GM12878 (cell line): ENCODE measurements at regions not wholly inside any gene's neighbourhood (a gene's known extent, or its start where the extent isn't known, plus 50 kb on each side); places are given as distances from the start of the nearest gene placed in this dataset.

Experiments
- ATAC-seq: fragments of 200-7000 bp; cut with Tn5 transposase; 3 replicates; pipeline ENCODE4 v1.9.1; 2020; ENCODE audit warnings: mild to moderate bottlenecking, moderate library complexity
- BruUV-seq: library from RNA; stranded (reverse); fragments of 400-500 nt; replicated peaks from 2 replicates; lab custom pipeline; 2021; lab: Mats Ljungman, UMichigan
- CTCF ChIA-PET: fragments of 300-600 bp; sonication (Branson Sonifier 250); formaldehyde crosslinking; extraction: SDS; loops from one replicate; lab custom pipeline; 2021; ENCODE audit warnings: inconsistent platforms; lab: Yijun Ruan, JAX
- POLR2A ChIA-PET: fragments of 350-600 bp; formaldehyde crosslinking; extraction: SDS; loops from one replicate; lab custom pipeline; 2021; ENCODE audit warnings: inconsistent platforms; lab: Charles Lee
- RAD21 ChIA-PET: fragments of 300-600 bp; sonication (Branson Sonifier 250); formaldehyde crosslinking; loops from one replicate; lab custom pipeline; 2023; ENCODE audit warnings: antibody characterized with exemption; ENCODE audit not compliant: unreplicated experiment; lab: Charles Lee
- SMC1A ChIA-PET: fragments of 300-600 bp; sonication (Branson Sonifier 250); formaldehyde crosslinking; loops from one replicate; lab custom pipeline; 2023; ENCODE audit not compliant: unreplicated experiment, uncharacterized antibody; lab: Charles Lee
- DNase-seq: peaks from one replicate; pipeline ENCODE4 v3.0.0-alpha.2; 2011; ENCODE audit warnings: low read depth, low spot score
- FAIRE-seq: peaks from 3 replicates; lab custom pipeline; 2011; peaks lifted over from hg19 to GRCh38; lab: Jason Lieb, UNC
- H2AFZ ChIP-seq: 2 replicates; pipeline ENCODE4 v1.6.0; 2011; ENCODE audit warnings: low read depth, low read length, control low read depth; ENCODE audit not compliant: control insufficient read depth
- H3K27ac ChIP-seq: 2 replicates; pipeline ENCODE4 v1.5.1; 2011; ENCODE audit warnings: control low read depth; ENCODE audit not compliant: control insufficient read depth, insufficient read depth
- H3K27me3 ChIP-seq, 2 experiments: replicated peaks in 1 of 2; 2 replicates each; pipeline versions ENCODE4 v1.6.0 to v1.6.1; 2011; ENCODE audit warnings: low read length in 1 of 2; ENCODE audit not compliant: control insufficient read depth in 2 of 2, insufficient read depth in 2 of 2
- H3K36me3 ChIP-seq, 2 experiments: 2 replicates each; pipeline ENCODE4 v1.5.1; 2011; ENCODE audit warnings: low read length in 1 of 2; ENCODE audit not compliant: control insufficient read depth in 2 of 2, insufficient read depth in 2 of 2
- H3K4me1 ChIP-seq: 2 replicates; pipeline ENCODE4 v1.6.1; 2011; ENCODE audit warnings: mild to moderate bottlenecking, low read length, moderate library complexity, mixed read lengths; ENCODE audit not compliant: control insufficient read depth, insufficient read depth
- H3K4me2 ChIP-seq: 2 replicates; pipeline ENCODE4 v1.6.0; 2011; ENCODE audit warnings: control low read depth; ENCODE audit not compliant: control insufficient read depth, insufficient read depth
- H3K4me3 ChIP-seq: fragments of 200-600 bp; sonication (generic); 2 replicates; pipeline ENCODE4 v1.5.1; 2016
- H3K79me2 ChIP-seq: 2 replicates; pipeline ENCODE4 v1.6.0; 2011; ENCODE audit warnings: low read length; ENCODE audit not compliant: control insufficient read depth, insufficient read depth
- H3K9ac ChIP-seq: 2 replicates; pipeline ENCODE4 v1.8.0; 2011; ENCODE audit warnings: low read length, control low read depth, mixed read lengths; ENCODE audit not compliant: control insufficient read depth, insufficient read depth
- H3K9me3 ChIP-seq: replicated peaks from 3 replicates; pipeline ENCODE4 v1.5.1; 2011; ENCODE audit warnings: mild to moderate bottlenecking, low read length; ENCODE audit not compliant: control insufficient read depth, insufficient read depth
- H4K20me1 ChIP-seq: 2 replicates; pipeline ENCODE4 v1.6.0; 2011; ENCODE audit not compliant: control insufficient read depth, insufficient read depth
- BMI1 ChIP-seq: fragments of 450-650 bp; IDR thresholded peaks from 2 replicates; pipeline ENCODE4 v1.6.1; 2016; ENCODE audit warnings: mild to moderate bottlenecking, moderate library complexity, borderline replicate concordance
- BRCA1 ChIP-seq: IDR thresholded peaks from 2 replicates; pipeline ENCODE4 v1.6.1; 2011; ENCODE audit warnings: low read depth, low read length, improper control_type of control experiment
- CREM ChIP-seq: IDR thresholded peaks from 2 replicates; pipeline ENCODE4 v1.6.1; 2014; ENCODE audit warnings: antibody characterized with exemption, low read depth
- E2F4 ChIP-seq: IDR thresholded peaks from 2 replicates; pipeline ENCODE4 v1.6.1; 2012; ENCODE audit warnings: low read depth, low read length, improper control_type of control experiment
- NFYA ChIP-seq: IDR thresholded peaks from 2 replicates; pipeline ENCODE4 v1.6.1; 2011; ENCODE audit warnings: low read depth, mild to moderate bottlenecking, low read length, improper control_type of control experiment, borderline replicate concordance
- NR2C2 ChIP-seq: IDR thresholded peaks from 2 replicates; pipeline ENCODE4 v1.6.1; 2011; ENCODE audit warnings: borderline replicate concordance, low read depth; ENCODE audit not compliant: control insufficient read depth, insufficient read length
- PBX3 ChIP-seq: IDR thresholded peaks from 2 replicates; pipeline ENCODE4 v1.6.1; 2011; ENCODE audit warnings: mild to moderate bottlenecking, low read depth, low read length, moderate library complexity; ENCODE audit not compliant: insufficient replicate concordance
- RAD21 ChIP-seq: IDR thresholded peaks from 2 replicates; pipeline ENCODE4 v1.6.1; 2011; ENCODE audit warnings: mild to moderate bottlenecking, low read depth, low read length, moderate library complexity; ENCODE audit not compliant: insufficient read depth
- RELA ChIP-seq: fragments of 450-650 bp; IDR thresholded peaks from 2 replicates; pipeline ENCODE4 v1.8.0; 2014; ENCODE audit warnings: borderline replicate concordance; ENCODE audit not compliant: partially characterized antibody
- TARDBP ChIP-seq: IDR thresholded peaks from 2 replicates; pipeline ENCODE4 v1.6.1; 2016; ENCODE audit warnings: borderline replicate concordance
- ZNF207 ChIP-seq: fragments of 450-650 bp; IDR thresholded peaks from 2 replicates; pipeline ENCODE4 v1.6.1; 2014; ENCODE audit warnings: antibody characterized with exemption, mild to moderate bottlenecking, borderline replicate concordance
- WGBS: methylation state at CpG from one replicate; pipeline ENCODE4 v1.1.6; 2016; ENCODE audit warnings: low lambda C conversion rate; ENCODE audit not compliant: insufficient replicate concordance, insufficient coverage; ENCODE audit errors: missing lambda C conversion rate; 5-methylcytosine and 5-hydroxymethylcytosine counted together
- in situ Hi-C: fragments of 300-500 bp; cut with MboI; formaldehyde crosslinking; loops from 9 replicates; pipeline ENCODE4 v1.14.3; 2018; ENCODE audit warnings: mixed read lengths
- intact Hi-C: fragments of 100-400 bp; cut with micrococcal nuclease; formaldehyde crosslinking; loops from one replicate; pipeline ENCODE4 v1.14.2; 2022; ENCODE audit not compliant: unreplicated experiment
- TF ChIP-seq, protein P1 (sequence below): IDR thresholded peaks from 2 replicates; pipeline ENCODE4 v1.6.1; 2012; ENCODE audit warnings: low read depth, low read length, improper control_type of control experiment

DNA sequence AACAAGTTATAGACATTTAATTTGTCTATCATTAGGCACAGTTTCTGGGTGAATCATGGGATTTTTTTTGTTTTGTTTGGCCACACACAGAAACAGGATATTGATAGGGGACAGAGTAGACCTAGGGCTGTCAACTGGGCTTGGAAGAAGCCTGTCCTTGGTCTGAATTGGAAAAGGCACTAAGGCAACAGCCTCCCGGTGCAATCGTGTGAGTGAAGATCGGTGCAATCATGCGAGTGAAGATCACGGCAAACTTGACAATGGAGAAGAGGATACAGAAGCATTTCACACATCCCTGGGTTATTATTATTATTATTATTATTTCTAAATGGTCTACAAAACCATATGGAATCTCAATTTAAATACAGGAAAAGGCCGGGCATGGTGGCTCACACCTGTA is 94.5 kb downstream of the ACKR3 start:
- no peak for ATAC-seq
- WGBS: 76% methylated on average over 6 of the region's 6 CpGs
- DNase-seq: no peak
- POLR2A ChIA-PET: no interaction called here
- intact Hi-C loops (no loop called here), in situ Hi-C loops (no loop called here)
- no peak overlapping the region for H3K9ac ChIP-seq
- peaks cover 0 to 3% of the 10 kb centered on the region in 2 experiments; a peak in 1 of 4 replicates for H3K27me3 ChIP-seq
- RAD21 ChIA-PET: no interaction called here
- H3K79me2 ChIP-seq: no peaks in the 10 kb centered on the region
- no TSS peak for BruUV-seq
- no peaks in the 10 kb centered on the region for H3K4me1 ChIP-seq
- no peaks in the 10 kb centered on the region for H3K36me3 ChIP-seq
- no peaks in the 10 kb centered on the region; the same call in 2 of the 3 replicates for H3K9me3 ChIP-seq
- TF ChIP-seq BMI1 (no peak), RAD21 (no peak), NFYA (no peak), ZNF207 (no peak), CREM (no peak), PBX3 (no peak), E2F4 (no peak), NR2C2 (no peak), RELA (no peak), BRCA1 (no peak), TARDBP (no peak)
- TF ChIP-seq, protein P1, sequence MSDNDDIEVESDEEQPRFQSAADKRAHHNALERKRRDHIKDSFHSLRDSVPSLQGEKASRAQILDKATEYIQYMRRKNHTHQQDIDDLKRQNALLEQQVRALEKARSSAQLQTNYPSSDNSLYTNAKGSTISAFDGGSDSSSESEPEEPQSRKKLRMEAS: no peak
- no peak for FAIRE-seq
- no peak overlapping the region for H3K27ac ChIP-seq
- no peaks in the 10 kb centered on the region for H4K20me1 ChIP-seq
- H2AFZ ChIP-seq: no peak overlapping the region
- CTCF ChIA-PET: no interaction called here
- H3K4me2 ChIP-seq: no peak overlapping the region
- SMC1A ChIA-PET: no interaction called here
- no peak overlapping the region for H3K4me3 ChIP-seq
